OCI-LY3 (cell line): ENCODE measurements at regions not wholly inside any gene's neighbourhood (a gene's known extent, or its start where the extent isn't known, plus 50 kb on each side); places are given as distances from the start of the nearest gene placed in this dataset.

Experiments
- H2AFZ ChIP-seq: fragments of 200-600, 300-600 bp; shearing (Covaris generic); 2 replicates; pipeline ENCODE4 v1.6.0; 2014; ENCODE audit warnings: antibody characterized with exemption, low read depth, low read length
- H3K27ac ChIP-seq: fragments of 200-600, 300-600 bp; sonication (generic); 2 replicates; pipeline ENCODE4 v1.5.1; 2014; ENCODE audit warnings: mild to moderate bottlenecking, low read length, moderate library complexity, mixed read lengths
- H3K27me3 ChIP-seq: fragments of 200-600, 300-600 bp; sonication (generic); 2 replicates; pipeline ENCODE4 v1.6.1; 2014; ENCODE audit warnings: low read depth, low read length, mixed read lengths
- H3K36me3 ChIP-seq: fragments of 200-600, 300-600 bp; sonication (generic); replicated peaks from 2 replicates; pipeline ENCODE3; 2014; ENCODE audit warnings: low read depth, low read length, mixed read lengths
- H3K4me1 ChIP-seq: fragments of 300-600, 200-600 bp; sonication (generic); 2 replicates; pipeline ENCODE4 v1.6.1; 2014; ENCODE audit warnings: low read length, mixed read lengths
- H3K4me2 ChIP-seq: fragments of 200-600, 300-600 bp; sonication (generic); 2 replicates; pipeline ENCODE4 v1.6.1; 2014; ENCODE audit warnings: low read length, mixed read lengths
- H3K4me3 ChIP-seq: fragments of 300-600, 200-600 bp; sonication (generic); 2 replicates; pipeline ENCODE4 v1.5.1; 2014; ENCODE audit warnings: antibody characterized with exemption, mild to moderate bottlenecking, low read length, moderate library complexity
- H3K79me2 ChIP-seq: fragments of 300-600, 200-600 bp; shearing (Covaris generic); 2 replicates; pipeline ENCODE4 v1.6.1; 2014; ENCODE audit warnings: mild to moderate bottlenecking, low read length, mixed read lengths
- H3K9ac ChIP-seq: fragments of 300-600, 200-600 bp; shearing (Covaris generic); 2 replicates; pipeline ENCODE4 v1.6.0; 2014; ENCODE audit warnings: mild to moderate bottlenecking, low read length, moderate library complexity
- H3K9me3 ChIP-seq: fragments of 200-600, 300-600 bp; shearing (Covaris generic); 2 replicates; pipeline ENCODE4 v1.6.1; 2014; ENCODE audit warnings: low read length, mixed read lengths; ENCODE audit not compliant: insufficient read depth
- H4K20me1 ChIP-seq: fragments of 200-600, 300-600 bp; sonication (generic); 2 replicates; pipeline ENCODE4 v1.6.1; 2016; ENCODE audit warnings: low read length, mixed read lengths; ENCODE audit not compliant: insufficient read depth
- EZH2phosphoT487 ChIP-seq: fragments of 200-600 bp; shearing (Covaris generic); IDR thresholded peaks from 2 replicates; pipeline ENCODE4 v1.6.1; 2018; ENCODE audit warnings: antibody characterized with exemption, mixed run types, low read depth
- TF ChIP-seq, protein P1 (sequence below): fragments of 200-600, 300-600 bp; sonication (generic); IDR thresholded peaks from 2 replicates; pipeline ENCODE4 v1.5.1; 2014; ENCODE audit warnings: antibody characterized with exemption, low read length, low read depth

DNA sequence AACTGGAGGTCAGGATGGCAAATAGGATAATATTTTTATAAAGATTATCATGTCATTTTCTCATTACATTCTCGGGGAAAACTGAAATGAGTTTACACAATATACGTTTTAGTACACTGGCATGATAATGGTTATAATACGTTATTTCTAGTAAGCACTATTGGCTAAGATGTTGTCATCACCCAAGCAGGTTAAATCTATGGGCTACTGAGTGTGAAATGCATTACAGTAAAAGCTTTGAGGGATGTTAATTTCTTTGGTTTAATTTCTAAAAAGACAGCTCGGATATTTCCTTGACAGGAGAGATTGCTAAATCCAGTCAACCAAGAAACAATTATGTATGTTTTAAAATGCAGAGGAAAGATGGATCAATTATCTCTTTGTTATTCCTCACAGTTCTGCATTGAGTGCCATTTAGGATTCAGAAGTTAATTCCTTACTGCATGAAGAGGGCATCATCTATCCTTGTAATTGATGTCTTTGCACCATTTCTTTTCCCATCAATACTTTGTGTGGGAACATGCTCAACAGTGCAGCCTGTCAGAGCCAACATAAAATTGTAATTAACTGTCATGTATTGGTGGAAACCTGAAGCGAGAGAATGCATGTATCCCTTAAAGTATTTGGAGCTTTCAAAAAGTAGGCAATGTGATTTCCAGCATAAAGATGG lies 222.4 kb upstream of the ZP4 start:
- TF ChIP-seq EZH2phosphoT487: no peak
- TF ChIP-seq, protein P1, sequence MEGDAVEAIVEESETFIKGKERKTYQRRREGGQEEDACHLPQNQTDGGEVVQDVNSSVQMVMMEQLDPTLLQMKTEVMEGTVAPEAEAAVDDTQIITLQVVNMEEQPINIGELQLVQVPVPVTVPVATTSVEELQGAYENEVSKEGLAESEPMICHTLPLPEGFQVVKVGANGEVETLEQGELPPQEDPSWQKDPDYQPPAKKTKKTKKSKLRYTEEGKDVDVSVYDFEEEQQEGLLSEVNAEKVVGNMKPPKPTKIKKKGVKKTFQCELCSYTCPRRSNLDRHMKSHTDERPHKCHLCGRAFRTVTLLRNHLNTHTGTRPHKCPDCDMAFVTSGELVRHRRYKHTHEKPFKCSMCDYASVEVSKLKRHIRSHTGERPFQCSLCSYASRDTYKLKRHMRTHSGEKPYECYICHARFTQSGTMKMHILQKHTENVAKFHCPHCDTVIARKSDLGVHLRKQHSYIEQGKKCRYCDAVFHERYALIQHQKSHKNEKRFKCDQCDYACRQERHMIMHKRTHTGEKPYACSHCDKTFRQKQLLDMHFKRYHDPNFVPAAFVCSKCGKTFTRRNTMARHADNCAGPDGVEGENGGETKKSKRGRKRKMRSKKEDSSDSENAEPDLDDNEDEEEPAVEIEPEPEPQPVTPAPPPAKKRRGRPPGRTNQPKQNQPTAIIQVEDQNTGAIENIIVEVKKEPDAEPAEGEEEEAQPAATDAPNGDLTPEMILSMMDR: no peak
- no peak overlapping the region for H3K4me2 ChIP-seq
- H3K79me2 ChIP-seq: no peaks in the 10 kb centered on the region
- H2AFZ ChIP-seq: no peak overlapping the region
- H3K4me3 ChIP-seq: no peak overlapping the region
- no peaks in the 10 kb centered on the region for H4K20me1 ChIP-seq
- no peaks in the 10 kb centered on the region for H3K36me3 ChIP-seq
- no peak overlapping the region for H3K27ac ChIP-seq
- no peaks in the 10 kb centered on the region for H3K9me3 ChIP-seq
- no peak overlapping the region for H3K9ac ChIP-seq
- no peaks in the 10 kb centered on the region for H3K27me3 ChIP-seq
- no peaks in the 10 kb centered on the region for H3K4me1 ChIP-seq

DNA sequence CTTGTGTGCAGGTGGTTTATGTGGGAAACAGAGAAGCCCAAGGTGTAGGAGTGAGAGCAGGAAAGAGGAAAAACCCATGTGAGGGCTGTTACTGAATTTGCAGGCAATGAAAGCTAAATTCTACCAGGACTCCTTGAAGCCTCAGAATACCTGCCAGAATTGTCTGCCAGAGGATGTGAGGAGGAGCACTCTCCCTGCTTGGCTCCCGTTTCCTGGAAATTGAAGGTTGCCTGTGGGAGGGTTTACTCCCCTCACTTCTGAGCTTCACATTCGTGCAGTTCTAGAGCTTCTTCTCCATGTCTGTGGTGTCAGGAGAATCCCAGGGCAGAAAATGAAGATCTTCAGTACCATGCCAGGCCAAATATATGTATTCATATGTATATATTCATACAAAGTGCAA lies 220.8 kb upstream of the ZP4 start:
- no peak for TF ChIP-seq EZH2phosphoT487
- TF ChIP-seq, protein P1: no peak
- Histone ChIP-seq H3K9me3 (no peaks in the 10 kb centered on the region), H3K9ac (no peak overlapping the region)

DNA sequence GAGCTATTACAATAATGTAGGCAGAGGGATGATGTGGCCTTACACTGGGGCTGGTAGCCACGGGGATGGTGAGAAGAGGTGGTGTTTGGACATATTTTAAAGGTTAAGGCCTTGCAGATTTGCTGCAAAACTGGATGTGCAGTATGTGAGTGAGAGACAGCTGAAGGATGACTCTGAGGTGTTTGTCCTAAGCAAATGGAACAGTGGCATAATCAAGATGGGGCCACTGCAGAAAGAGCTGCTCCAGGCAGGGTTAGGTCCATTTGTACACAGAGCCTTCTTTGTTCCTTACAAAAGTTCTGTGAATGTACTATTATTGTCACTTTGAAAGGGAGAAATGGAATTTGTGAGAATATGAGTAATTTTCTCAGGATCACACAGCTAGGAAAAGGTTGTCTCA lies 220.4 kb upstream of the ZP4 start:
- H3K9me3 ChIP-seq: no peaks in the 10 kb centered on the region
- no peak overlapping the region for H3K9ac ChIP-seq
- no peak overlapping the region for H3K4me2 ChIP-seq
- no peaks in the 10 kb centered on the region for H3K27me3 ChIP-seq
- no peaks in the 10 kb centered on the region for H3K36me3 ChIP-seq
- H2AFZ ChIP-seq: 0 out of 2 replicates have a peak overlapping the region, but pooled peaks have one; percentile 30
- TF ChIP-seq, protein P1: no peak
- no peak for TF ChIP-seq EZH2phosphoT487
- H3K4me1 ChIP-seq: no peaks in the 10 kb centered on the region
- H3K27ac ChIP-seq: no peak overlapping the region
- no peak overlapping the region for H3K4me3 ChIP-seq
- H3K79me2 ChIP-seq: no peaks in the 10 kb centered on the region
- H4K20me1 ChIP-seq: no peaks in the 10 kb centered on the region

More for the DNA sequence above, 220.8 kb upstream of the ZP4 start:
- Histone ChIP-seq H3K4me2 (no peak overlapping the region), H3K4me3 (no peak overlapping the region), H2AFZ (0 out of 2 replicates have a peak overlapping the region, but pooled peaks have one; percentile 30), H3K27me3 (no peaks in the 10 kb centered on the region), H3K36me3 (no peaks in the 10 kb centered on the region), H3K4me1 (no peaks in the 10 kb centered on the region), H3K27ac (no peak overlapping the region), H4K20me1 (no peaks in the 10 kb centered on the region), H3K79me2 (no peaks in the 10 kb centered on the region)

DNA sequence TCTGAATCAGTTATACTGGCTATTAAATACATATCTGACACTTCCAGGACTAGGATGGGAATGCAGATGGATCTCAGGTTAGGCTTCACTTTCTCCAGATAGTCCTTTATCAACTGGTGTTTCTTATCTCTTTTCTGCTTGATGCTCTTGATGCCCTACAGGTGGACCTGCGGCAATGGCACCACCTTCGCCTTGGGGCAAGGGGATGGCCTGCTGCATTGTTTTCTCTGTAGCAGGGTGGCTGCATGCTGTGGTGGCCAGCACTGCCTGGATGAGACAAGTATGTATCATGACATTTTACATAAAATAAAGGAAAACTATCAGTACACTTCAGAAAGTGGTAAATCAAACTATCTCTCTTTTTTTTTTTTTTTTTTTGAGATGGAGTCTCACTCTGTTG lies 217.7 kb upstream of the ZP4 start:
- no peak overlapping the region for H3K9ac ChIP-seq
- no peak for TF ChIP-seq EZH2phosphoT487
- TF ChIP-seq, protein P1: no peak
- no peak overlapping the region for H3K27ac ChIP-seq
- no peaks in the 10 kb centered on the region for H4K20me1 ChIP-seq
- H3K9me3 ChIP-seq: no peaks in the 10 kb centered on the region
- no peak overlapping the region for H3K4me2 ChIP-seq
- peaks cover 4% of the 10 kb centered on the region; the same call in 1 of the 2 replicates for H3K4me1 ChIP-seq
- H3K4me3 ChIP-seq: no peak overlapping the region
- no peak overlapping the region for H2AFZ ChIP-seq
- no peaks in the 10 kb centered on the region for H3K79me2 ChIP-seq
- no peaks in the 10 kb centered on the region for H3K27me3 ChIP-seq
- peaks cover 3% of the 10 kb centered on the region for H3K36me3 ChIP-seq
